ENCODE measurements at regions not wholly inside any gene's neighbourhood (a gene's known extent, or its start where the extent isn't known, plus 50 kb on each side); places are given as distances from the start of the nearest gene placed in this dataset.
"Not testable (repeated sequence)": the region's sequence is repeated elsewhere in the genome, so short reads cannot be mapped to it uniquely, and the experiment has no call there.

DNA sequence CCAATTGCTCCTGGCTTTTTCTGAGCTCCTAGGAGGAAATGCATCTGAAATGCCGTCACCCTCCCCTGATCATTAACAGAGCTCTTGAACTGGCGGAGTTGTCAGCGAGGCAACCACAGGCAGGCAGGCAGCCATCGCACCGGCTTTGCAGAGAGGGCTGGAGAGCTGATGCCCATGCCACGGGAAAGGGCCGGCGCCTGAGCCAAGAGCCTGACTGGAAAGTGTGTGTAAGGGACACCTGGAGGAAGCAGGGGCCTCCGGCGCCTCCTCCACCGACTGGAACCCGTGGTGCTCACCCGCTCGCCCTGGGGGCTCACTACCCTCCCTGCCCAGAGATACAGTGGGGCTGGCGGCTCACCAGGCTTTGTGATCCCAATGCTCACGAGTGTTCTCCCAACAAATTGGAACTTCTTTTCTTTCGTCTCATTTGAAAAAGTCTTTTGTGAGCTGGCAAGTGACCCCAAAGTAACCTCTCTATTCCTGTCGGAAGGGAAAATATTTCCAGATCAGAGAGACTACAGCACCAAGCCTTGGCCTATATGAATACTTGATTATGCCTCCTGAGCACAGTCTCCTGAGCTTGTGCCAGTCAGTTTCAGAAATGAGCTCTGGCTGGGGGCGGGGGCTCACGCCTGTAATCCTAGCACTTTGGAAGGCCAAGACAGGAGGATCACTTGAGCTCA lies 97.7 kb upstream of the SLC25A33 start:
- DNase-seq (ENCODE audit: low read depth) = peak; percentile 59

DNA sequence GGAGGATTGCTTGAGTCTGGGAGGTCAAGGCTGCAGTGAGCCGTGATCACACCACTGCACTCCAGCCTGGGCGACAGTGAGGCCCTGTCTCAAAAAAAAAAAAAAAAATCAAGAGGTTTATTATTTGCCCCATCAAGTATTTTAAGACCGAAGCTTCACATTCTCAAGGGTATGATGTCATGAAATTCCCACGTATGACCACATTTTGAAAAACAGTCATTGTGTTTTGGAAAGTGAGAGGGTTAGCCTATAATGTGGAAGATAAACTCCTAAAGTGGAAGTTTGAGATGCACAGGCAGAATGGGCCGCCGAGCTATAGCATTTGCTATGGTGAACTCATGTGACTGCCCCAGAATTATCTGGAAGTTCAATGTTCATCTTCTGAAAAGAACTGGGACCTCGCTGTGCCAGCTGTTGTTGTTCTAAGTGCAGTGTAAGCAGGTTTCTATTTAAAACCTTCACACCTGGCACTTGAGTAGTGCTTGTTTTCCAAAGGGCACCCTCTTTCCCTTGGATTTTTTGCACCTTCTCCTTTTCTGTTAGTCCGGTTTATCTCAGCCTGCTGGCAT lies 96.9 kb upstream of the SLC25A33 start:
- DNase-seq (ENCODE audit: low read depth) = peak; percentile 23

DNA sequence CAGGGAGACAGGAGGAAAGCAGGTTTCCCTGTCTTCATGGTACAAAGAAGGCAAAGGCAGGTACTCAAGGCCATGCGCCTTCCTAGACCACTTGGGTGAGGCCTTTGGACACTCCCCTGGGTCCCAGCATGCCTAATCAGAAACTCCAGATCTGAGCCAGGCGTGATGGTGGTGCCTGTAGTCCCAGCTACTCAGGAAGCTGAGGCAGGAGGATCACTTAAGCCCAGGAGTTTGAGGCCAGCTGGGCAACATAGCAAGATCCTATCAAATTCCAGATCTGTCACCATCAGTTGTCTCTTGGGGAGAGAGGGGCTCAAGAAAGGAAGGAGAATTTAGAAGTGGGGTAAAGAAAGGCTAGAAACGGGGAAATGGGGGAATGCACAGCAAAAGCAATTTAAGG lies 96.3 kb upstream of the SLC25A33 start:
- DNase-seq (ENCODE audit: low read depth) = no peak

DNA sequence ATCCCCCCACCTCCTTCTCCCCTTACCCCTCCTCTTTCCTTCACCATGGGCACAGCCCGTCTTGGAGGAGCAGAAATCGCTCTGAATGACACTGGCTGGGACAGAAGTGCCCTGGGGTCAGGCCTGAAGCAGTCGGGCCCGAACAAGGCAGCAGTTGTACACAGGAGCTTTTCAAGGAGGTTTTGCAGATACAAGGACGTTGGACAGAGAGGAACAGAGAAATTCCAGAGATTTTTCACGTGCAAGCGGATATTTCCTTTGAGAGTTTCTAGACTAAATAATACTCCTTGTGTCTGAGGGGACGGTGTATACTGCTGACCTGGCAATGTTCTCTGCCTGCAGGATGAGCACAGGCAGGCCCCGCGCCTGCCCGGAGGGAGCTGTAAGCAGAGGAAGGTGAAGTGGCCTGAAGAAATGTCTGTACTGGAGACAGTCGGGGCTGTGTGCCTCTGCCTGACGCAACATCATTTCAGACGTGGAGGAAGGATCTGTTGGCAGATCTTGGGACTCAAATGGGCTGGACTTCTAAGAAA lies 95.3 kb upstream of the SLC25A33 start:
- DNase-seq (ENCODE audit: low read depth) = peak; percentile 32

DNA sequence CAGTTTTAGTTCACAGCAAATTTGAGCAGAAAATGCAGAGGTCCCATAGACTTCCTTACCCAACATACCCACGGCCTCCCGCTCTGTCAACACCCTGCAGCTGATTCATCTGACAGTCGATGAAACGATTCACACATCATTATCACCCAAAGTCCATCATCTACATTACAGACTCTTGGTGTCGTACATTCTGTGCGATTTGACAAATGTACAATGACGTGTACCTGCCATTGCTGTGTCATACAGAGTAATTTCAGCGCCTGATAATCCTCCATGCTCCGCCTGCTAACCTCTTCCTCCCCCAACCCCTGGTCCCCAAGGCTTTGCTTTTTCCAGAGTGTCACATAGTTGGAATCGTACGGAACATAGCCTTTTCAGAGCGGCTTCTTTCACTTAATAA lies 94.7 kb upstream of the SLC25A33 start:
- DNase-seq (ENCODE audit: low read depth) = no peak

DNA sequence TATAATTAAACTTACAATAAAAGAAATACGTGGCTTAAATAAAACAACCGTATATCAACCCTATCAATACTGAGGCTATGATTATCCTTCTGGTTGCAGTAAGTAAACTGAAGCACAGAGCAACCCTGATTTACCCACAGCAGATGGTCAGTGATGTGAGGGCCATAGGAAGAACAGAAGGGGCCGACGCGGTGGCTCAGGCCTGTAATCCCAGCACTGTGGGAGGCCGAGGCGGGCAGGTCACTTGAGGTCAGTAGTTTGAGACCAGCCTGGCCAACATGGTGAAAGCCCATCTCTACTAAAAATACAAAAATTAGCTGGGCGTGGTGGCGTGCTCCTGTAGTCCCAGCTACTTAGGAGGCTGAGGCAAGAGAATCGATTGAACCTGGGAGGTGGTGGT lies 94.2 kb upstream of the SLC25A33 start:
- DNase-seq (ENCODE audit: low read depth) = not testable (repeated sequence)

DNA sequence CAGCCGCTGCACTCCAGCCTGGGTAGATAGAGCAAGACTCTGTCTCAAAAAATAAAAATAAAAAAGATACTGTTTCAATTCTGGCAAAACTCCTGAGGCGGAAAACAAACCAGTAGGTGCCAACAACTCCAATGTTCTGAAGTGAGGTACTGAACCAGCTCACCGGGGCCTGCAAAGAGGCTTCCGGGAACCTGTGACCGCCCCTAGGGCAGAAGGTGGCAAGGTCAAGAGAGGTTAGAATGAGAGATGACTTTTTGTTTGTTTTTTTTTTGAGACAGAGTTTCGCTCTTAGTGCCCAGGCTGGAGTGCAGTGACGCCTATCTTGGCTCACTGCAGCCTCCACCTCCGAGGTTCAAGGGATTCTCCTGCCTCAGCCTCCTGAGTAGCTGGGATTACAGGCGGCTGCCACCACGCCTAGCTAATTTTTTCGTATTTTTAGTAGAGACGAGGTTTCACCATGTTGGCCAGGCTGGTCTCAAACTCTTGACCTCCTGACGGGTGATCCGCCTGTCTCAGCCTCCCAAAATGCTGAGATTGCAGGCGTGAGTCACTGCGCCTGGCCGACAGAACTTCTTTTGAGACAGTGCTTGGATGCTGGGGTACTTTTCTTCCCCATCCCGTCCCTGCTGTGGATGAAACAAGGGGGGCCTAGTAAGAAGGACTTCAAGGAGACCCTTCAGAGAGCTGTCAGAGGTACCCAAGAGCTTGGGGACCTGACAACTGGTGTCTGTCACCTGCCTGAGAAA lies 91.9 kb upstream of the SLC25A33 start:
- DNase-seq (ENCODE audit: low read depth) = no peak

DNA sequence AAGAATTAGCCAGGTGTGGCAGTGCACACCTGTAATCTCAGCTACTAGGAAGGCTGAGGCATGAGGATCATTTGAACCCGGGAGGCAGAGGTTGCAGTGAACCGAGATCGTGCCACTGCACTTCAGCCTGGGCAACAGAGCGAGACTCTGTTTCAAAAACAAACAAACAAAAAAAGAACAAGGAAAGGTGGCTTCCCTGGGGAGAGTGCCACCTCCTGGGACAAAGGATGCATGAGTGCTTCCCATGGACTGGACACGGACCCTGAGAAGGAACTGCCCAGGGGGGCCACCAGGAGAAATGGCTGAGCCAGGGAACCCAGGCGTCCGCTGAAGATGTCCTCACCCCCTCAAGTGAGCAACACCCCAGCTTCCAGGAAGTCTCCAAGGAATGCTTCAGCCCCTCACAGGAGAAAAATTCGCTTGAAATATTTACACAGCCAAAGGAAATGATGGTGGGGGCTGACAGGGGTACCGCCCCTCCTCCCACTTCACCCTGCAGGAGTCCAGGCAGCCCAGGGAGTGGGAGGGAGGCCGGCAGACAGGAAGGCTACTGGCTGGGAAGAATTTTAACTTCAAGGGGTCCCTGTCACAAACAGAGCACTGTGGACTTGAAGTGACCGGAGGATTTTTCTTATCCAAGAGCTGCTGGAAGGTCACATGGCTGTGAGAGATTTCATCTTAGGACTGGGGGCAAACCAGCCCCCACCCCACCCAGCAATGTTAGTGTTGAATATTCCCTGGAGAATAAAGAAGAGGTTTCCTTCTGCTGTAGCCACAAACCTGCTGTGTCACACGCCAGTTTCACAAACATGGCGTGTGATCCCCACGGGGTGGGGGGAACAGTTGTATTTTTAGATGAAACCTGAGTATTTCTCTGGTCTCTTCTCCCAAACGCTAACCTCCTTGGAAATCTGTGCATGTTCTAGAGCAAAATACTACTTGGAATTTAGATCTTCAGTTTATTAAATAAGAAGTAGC lies 90.8 kb upstream of the SLC25A33 start:
- DNase-seq (ENCODE audit: low read depth) = peak; percentile 31

DNA sequence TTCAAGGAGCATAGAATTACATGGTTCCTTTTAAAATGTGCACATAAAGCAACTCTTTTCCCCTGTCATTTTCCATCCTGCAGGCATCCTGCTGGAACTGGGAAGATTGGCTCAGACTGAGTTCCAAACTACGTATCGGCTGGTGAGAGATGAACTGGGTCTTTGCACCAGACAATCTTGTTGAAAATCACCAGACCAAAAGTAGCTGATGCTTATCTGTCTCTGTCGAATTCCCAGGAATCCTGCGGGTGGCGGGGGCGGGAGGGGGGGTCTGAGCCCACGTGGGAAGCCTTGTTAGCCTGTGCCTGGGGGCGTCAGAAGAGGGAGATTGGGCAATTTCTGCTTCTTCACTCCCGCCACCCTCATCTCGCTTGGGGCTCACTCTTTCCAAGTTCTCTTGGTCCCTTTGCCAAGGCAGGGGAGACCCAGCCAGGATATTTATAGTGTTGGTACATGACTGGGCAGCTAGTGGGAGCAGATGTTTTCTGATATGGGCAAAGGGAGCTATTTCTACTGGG lies 90.1 kb upstream of the SLC25A33 start:
- DNase-seq (ENCODE audit: low read depth) = peak; percentile 94

DNA sequence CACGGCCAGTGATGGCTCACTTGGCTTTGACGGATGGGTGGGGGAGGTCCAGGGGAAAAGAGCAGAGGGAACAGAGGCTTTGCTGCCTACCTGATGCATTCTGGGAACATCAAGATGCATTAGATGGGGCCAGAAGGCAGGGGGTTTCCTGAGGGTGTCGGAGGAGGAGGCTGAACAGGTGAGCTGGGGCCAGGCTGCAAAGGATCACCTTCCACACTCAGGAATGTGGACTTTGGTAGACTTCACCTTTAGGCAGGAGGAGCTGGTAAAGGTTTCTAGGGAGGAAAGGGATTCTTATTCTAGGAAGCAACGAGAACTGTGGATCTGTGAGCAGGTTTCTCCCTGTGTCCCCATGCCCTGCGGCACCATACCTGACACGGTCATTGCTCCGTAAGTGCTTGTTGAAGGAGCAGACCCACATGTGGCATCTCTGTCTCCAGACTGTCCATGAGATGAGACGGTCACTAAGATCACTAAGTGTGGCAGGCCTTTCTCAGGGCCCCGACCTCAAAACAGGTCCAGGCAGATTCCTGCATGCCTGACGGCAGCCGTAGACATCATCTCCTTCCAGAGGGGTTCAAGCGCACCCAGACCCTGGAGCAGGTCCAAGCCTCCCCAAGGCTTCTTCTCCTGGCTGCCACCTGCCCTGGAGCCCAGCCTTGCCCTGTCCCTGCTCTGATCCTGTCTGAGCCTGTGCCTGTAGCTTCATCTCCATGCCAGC lies 89.1 kb upstream of the SLC25A33 start:
- no peak for DNase-seq (ENCODE audit: low read depth)

DNA sequence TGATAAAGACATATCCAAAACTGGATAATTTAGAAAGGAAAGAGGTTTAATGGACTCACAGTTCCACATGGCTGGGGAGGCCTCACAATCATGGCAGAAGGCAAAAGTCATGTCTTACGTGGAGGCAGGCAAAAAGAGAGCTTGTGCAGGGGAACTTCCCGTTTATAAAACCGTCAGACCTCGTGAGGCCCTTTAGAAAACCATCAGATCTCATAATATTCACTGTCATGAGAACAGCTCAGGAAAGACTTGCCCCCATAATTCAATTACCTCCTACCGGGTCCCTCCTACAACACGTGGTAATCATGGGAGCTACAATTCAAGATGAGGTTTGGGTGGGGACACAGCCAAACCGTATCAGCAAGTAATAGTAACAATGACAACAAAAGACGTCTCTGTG lies 88.2 kb upstream of the SLC25A33 start:
- no peak for DNase-seq (ENCODE audit: low read depth)

DNA sequence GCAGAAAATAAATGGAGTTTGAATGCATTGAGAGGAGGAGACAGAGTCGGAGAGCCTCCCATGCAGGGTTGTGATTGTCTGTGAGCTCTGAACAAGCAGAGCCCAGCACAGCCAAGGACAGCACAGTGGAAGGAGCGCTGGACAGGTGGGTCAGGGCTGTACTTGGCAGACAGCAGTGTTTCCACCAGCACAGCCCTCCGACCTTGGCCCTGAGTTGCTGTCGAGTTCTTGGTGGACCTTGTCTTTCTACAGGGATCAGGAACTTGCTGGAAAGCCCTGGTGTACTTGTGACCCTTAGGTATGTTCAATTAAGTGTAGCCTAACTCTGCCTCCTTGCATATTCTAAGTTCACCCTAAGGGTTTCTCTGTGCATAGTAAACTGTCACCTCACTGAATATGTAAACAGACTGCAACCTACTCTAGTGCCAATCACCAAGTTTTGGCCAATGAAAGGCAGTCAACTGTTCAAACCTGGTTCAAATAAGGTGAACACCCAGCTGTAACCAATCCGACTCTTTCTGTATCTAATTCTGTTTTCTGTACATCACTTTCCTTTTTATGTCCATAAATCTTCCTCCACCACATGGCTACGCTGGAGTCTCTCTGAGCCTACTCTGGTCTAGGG lies 86.6 kb upstream of the SLC25A33 start:
- no peak for DNase-seq (ENCODE audit: low read depth)

DNA sequence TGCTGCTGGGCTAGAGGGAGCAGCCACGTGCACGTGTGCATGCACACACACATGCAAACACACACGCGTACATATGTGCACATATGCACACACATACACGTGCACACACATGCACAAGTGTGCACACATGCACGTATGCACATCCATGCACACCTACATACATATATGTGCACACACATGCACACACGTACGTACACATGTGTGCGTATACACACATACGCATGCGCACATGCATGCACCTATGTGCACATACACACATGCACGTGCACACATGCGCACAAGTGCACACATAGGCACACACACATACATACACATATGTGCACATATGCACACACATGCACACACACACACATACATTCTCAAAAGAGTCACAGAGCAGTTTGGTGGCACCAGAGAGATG lies 85.9 kb upstream of the SLC25A33 start:
- no peak for DNase-seq (ENCODE audit: low read depth)

DNA sequence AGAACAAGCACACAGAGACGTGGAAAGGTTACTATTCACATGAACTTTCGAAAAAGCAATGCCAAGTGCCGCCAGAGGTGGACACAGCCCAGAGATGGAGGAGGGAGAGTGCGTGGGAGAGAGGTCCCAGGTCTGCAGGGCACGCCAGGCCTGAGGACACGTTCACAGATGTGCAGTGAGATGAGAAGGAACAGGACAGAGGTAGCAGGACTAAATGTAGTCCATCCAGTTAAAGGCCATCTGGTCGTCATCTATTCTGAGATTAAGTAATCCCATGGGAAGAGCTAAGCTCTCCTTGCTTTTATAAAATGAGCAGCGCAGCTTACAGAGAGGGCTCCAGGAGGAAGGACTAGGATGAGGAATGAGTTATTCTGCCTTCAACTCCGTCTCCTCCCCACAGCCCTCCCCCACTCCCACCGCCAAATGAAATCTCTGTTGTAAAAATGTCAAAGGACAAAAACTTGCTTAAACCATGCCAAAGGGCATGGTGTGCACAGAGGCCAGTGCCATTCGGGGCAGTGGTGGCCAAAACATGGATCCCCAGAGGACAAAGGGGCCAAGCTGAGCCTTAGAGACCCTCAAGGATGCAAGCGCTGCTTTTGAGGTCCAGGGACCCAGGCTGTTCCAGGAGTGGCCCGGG lies 85.4 kb upstream of the SLC25A33 start:
- no peak for DNase-seq (ENCODE audit: low read depth)

DNA sequence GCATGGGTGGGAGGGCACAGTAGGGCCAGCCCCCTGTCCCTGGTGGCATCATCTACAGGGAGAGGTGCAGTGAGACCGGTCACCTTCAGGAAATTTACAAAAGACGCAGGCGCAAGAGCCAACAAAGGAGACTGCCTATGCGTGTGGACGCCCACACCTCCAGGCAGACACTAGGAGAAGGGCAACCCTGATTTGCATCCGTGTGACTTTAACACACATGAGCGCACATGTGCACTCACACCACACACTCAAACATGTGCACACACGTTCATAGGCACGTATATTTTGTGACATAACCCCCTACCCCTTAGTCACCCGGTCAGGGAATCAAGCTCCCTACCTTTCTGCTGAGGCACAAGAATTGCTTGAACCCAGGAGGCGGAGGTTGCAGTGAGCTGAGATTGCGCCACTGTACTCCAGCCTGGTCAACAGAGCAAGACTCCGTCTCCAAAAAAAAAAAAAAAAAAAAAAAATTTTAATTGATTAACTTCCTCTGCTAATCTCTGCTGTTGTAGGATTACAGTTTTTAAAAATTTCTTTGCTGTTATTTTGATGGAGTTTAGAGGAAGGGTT lies 84.7 kb upstream of the SLC25A33 start:
- no peak for DNase-seq (ENCODE audit: low read depth)

DNA sequence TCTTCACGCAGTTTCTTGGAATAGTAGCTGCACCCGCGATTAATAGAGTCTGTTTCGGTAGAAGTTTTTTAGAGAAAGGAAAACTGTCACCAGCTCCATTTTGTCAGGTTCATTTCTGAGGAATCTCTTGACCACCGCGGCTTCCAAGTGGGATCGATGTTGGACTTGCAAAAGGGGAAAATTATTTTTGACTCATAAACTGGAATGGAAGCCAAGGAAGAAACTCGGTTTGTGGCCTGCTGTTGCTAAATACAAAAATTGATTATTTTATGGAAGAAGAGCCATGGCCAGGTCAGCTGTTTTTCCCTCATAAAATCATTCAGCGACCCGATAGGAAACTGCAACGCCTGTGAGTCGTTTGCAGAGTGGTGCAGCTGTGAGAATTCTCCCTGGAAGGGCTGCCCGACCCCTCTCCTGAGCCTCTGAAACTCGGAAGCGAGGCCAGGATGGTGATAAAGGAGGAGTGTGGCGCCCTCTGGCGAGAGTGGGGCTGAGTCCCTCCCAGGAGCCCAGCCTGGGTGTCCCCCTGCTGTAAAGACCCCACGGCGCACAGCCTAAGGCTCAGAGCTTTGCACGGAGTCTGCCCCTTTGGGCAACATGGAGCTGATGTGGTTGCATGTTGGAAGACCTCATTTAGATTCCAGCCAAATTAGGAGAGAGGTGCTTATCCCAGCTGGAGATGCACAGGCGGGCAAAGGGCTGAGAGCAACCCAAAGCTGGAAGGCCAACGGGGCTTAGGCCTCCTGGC lies 83.6 kb upstream of the SLC25A33 start:
- peak; percentile 55 for DNase-seq (ENCODE audit: low read depth)

DNA sequence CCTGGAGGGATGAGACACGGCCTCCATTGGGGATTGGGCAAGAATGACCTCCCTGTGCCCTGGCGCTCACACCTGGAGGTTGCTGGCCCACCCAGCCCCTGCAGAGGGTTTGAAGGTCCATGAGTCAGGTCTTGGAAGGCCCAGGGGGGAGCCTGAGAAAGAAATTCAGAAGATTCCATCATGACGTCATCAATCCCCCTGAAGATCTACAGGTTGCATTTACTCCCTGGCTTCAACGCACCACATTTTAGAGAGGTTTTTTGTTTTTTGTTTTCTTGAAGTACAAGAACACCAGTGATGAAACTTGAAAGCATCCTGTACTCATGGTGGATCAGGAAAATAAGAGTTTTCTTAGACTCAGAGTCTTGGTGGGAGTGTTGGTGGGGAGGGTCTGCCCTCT lies 82.4 kb upstream of the SLC25A33 start:
- no peak for DNase-seq (ENCODE audit: low read depth)

DNA sequence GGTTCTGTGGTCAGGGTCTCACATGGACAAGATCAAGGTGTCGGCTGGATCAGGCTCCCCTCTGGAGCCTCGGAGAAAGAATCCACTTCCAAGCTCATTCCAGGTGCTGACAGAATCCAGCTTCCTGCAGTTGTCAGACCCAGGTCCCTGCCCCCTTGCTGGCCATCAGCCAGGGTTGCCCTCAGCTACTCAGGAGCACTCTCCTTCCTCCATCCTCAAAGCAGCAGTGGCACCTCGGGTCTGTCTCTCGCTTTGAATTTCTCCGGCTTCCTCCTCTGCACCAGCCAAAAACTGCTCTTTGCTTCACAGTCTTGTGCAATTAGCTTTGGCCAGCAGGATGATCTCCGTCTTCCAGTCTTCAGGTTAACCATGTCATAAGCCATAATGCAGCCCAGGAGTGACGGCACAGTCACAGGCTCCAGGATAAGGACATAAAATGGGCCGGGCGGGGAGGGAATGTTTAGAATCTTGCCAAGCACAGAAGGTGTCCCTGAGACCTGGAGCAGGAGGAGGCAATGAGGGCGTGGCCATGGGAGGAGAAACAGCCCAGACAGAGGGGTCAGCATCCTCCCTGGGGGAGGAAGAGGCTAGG lies 79.4 kb upstream of the SLC25A33 start:
- no peak for DNase-seq (ENCODE audit: low read depth)
